Endothelial cell of umbilical vein (primary cell): ENCODE measurements at regions not wholly inside any gene's neighbourhood (a gene's known extent, or its start where the extent isn't known, plus 50 kb on each side); places are given as distances from the start of the nearest gene placed in this dataset.

ENCODE experiments used
- BruUV-seq: library from RNA; stranded (reverse); fragments of 400-500 nt; replicated peaks from 2 replicates; lab custom pipeline; 2021; lab: Mats Ljungman, UMichigan
- CTCF ChIA-PET: fragments of 300-600, 350-600 bp; sonication (Branson Sonifier 250); formaldehyde crosslinking; loops from one replicate; lab custom pipeline; 2021; ENCODE audit warnings: antibody characterized with exemption, inconsistent platforms; lab: Charles Lee
- POLR2A ChIA-PET: fragments of 300-600, 350-600 bp; sonication (Branson Sonifier 250); formaldehyde crosslinking; loops from one replicate; lab custom pipeline; 2021; ENCODE audit warnings: antibody characterized with exemption, inconsistent platforms; lab: Charles Lee
- DNase-seq: peaks from one replicate; pipeline ENCODE4 v3.0.0-alpha.2; 2011; ENCODE audit warnings: low read depth, low spot score
- FAIRE-seq: peaks from 2 replicates; lab custom pipeline; 2011; peaks lifted over from hg19 to GRCh38; lab: Jason Lieb, UNC
- H2AFZ ChIP-seq: 2 replicates; pipeline ENCODE4 v1.6.0; 2012; ENCODE audit warnings: low read depth, low read length, control low read depth, inconsistent platforms
- H3K27ac ChIP-seq: 2 replicates; pipeline ENCODE4 v1.5.1; 2011; ENCODE audit warnings: low read depth, mild to moderate bottlenecking, control low read depth, low read length, moderate library complexity; ENCODE audit not compliant: insufficient read depth
- H3K27me3 ChIP-seq, 2 experiments: 2 replicates each; pipeline versions ENCODE4 v1.6.0 to v1.6.1; 2011; ENCODE audit warnings: low read length in 2 of 2, mixed read lengths in 1 of 2; ENCODE audit not compliant: control insufficient read depth in 2 of 2, insufficient read depth in 2 of 2
- H3K36me3 ChIP-seq, 2 experiments: 2 replicates in 1 of 2; 3 replicates in 1 of 2; pipeline ENCODE4 v1.5.1; 2011; ENCODE audit warnings: low read length in 2 of 2, mild to moderate bottlenecking in 1 of 2, moderate library complexity in 1 of 2; ENCODE audit not compliant: control insufficient read depth in 2 of 2, insufficient read depth in 2 of 2; ENCODE audit errors: extremely low read depth in 1 of 2
- H3K4me1 ChIP-seq: 3 replicates; pipeline ENCODE4 v1.5.1; 2011; ENCODE audit warnings: mild to moderate bottlenecking, low read length; ENCODE audit not compliant: control insufficient read depth, insufficient read depth; ENCODE audit errors: extremely low read depth
- H3K4me2 ChIP-seq: 2 replicates; pipeline ENCODE4 v1.6.1; 2011; ENCODE audit warnings: low read length, control low read depth, mixed read lengths; ENCODE audit not compliant: insufficient read depth
- H3K4me3 ChIP-seq, 3 experiments: fragments of 200-600 bp in 1 of 3; sonication (generic), shearing (Covaris generic) in 1 of 3; replicated peaks in 1 of 3; 2 replicates each; pipeline ENCODE4 v1.5.1; 2011 to 2016; ENCODE audit warnings: control low read depth in 3 of 3, low read length in 3 of 3, mild to moderate bottlenecking in 2 of 3, inconsistent platforms in 1 of 3, low read depth in 1 of 3, moderate library complexity in 1 of 3; ENCODE audit not compliant: insufficient read depth in 1 of 3
- H3K79me2 ChIP-seq: 2 replicates; pipeline ENCODE4 v1.6.0; 2012; ENCODE audit warnings: low read length, inconsistent platforms; ENCODE audit not compliant: control insufficient read depth, insufficient read depth
- H3K9ac ChIP-seq: replicated peaks from 2 replicates; pipeline ENCODE3; 2011; ENCODE audit warnings: low read length, control low read depth; ENCODE audit not compliant: insufficient read depth; ENCODE audit errors: extremely low read depth
- H3K9me1 ChIP-seq: replicated peaks from 3 replicates; pipeline ENCODE4 v1.6.0; 2011; ENCODE audit warnings: mild to moderate bottlenecking, low read length; ENCODE audit not compliant: control insufficient read depth, insufficient read depth; ENCODE audit errors: extremely low read depth
- H3K9me3 ChIP-seq: replicated peaks from 2 replicates; pipeline ENCODE4 v1.5.1; 2012; ENCODE audit warnings: low read length, inconsistent platforms; ENCODE audit not compliant: control insufficient read depth, insufficient read depth
- H4K20me1 ChIP-seq: replicated peaks from 2 replicates; pipeline ENCODE3; 2011; ENCODE audit warnings: mild to moderate bottlenecking, low read length; ENCODE audit not compliant: control insufficient read depth, insufficient read depth; ENCODE audit errors: extremely low read depth
- EZH2 ChIP-seq: IDR thresholded peaks from 2 replicates; pipeline ENCODE4 v1.6.1; 2012; ENCODE audit warnings: borderline replicate concordance, low read depth, mild to moderate bottlenecking, moderate library complexity, low read length, inconsistent platforms; ENCODE audit not compliant: severe bottlenecking
- FOS ChIP-seq: IDR thresholded peaks from 2 replicates; pipeline ENCODE4 v1.6.1; 2011; ENCODE audit warnings: mild to moderate bottlenecking, low read length, moderate library complexity, borderline replicate concordance; ENCODE audit not compliant: insufficient read depth
- GATA2 ChIP-seq: IDR thresholded peaks from 2 replicates; pipeline ENCODE4 v1.7.0; 2011; ENCODE audit warnings: low read depth, mild to moderate bottlenecking, moderate library complexity, mixed read lengths, low read length; ENCODE audit not compliant: insufficient read length, insufficient read depth
- JUN ChIP-seq: IDR thresholded peaks from 2 replicates; pipeline ENCODE4 v1.6.1; 2011; ENCODE audit warnings: borderline replicate concordance, low read depth; ENCODE audit not compliant: insufficient read length, insufficient read depth
- MYC ChIP-seq: IDR thresholded peaks from one replicate; pipeline ENCODE4 v1.6.1; 2011; ENCODE audit warnings: mild to moderate bottlenecking, low read depth, low read length
- POLR2A ChIP-seq: IDR thresholded peaks from 2 replicates; pipeline ENCODE4 v1.6.1; 2012; ENCODE audit warnings: low read depth, mild to moderate bottlenecking, control low read depth, low read length
- POLR2AphosphoS5 ChIP-seq: IDR thresholded peaks from 2 replicates; pipeline ENCODE4 v1.6.1; 2012; ENCODE audit warnings: low read depth, mild to moderate bottlenecking, control low read depth, low read length, moderate library complexity; ENCODE audit not compliant: insufficient read depth
- dilution Hi-C: fragments of 300-500 bp; cut with MboI; formaldehyde crosslinking; loops from one replicate; pipeline ENCODE4 v1.15.0; 2019; ENCODE audit warnings: low sequenced_read_pairs; ENCODE audit not compliant: extremely low pct_ligation_motif_present
- intact Hi-C: fragments of 100-400 bp; cut with micrococcal nuclease; formaldehyde crosslinking; loops from one replicate; pipeline ENCODE4 v1.10.0; 2022
- TF ChIP-seq, protein P1 (sequence below), 2 donors: IDR thresholded peaks; 1 replicate in 1 of 2; 2 replicates in 1 of 2; pipeline ENCODE4 v1.5.1; 2011; ENCODE audit warnings: low read length in 2 of 2, mild to moderate bottlenecking in 2 of 2, moderate library complexity in 2 of 2, control low read depth in 1 of 2, inconsistent platforms in 1 of 2, low read depth in 1 of 2; ENCODE audit not compliant: insufficient read depth in 1 of 2; ENCODE audit errors: extremely low read depth in 1 of 2
- TF ChIP-seq, protein P2 (sequence below): IDR thresholded peaks from 2 replicates; pipeline ENCODE4 v1.6.1; 2011; ENCODE audit not compliant: insufficient read depth, insufficient read length

- DNase-seq (no peak), FAIRE-seq (no peak)
- Histone ChIP-seq H3K36me3 (no peaks in the 10 kb centered on the region), H3K9ac (no peak overlapping the region), H3K27ac (no peak overlapping the region), H3K4me1 (no peaks in the 10 kb centered on the region), H2AFZ (no peak overlapping the region), H3K79me2 (no peaks in the 10 kb centered on the region), H3K27me3 (no peaks in the 10 kb centered on the region), H3K4me2 (no peak overlapping the region), H3K4me3 (no peak overlapping the region), H3K9me1 (no peaks in the 10 kb centered on the region), H3K9me3 (no peaks in the 10 kb centered on the region), H4K20me1 (no peaks in the 10 kb centered on the region)
- TF ChIP-seq EZH2: no peak
- no peak for TF ChIP-seq JUN
- TF ChIP-seq MYC: no peak
- no peak for TF ChIP-seq GATA2
- TF ChIP-seq, protein P1, sequence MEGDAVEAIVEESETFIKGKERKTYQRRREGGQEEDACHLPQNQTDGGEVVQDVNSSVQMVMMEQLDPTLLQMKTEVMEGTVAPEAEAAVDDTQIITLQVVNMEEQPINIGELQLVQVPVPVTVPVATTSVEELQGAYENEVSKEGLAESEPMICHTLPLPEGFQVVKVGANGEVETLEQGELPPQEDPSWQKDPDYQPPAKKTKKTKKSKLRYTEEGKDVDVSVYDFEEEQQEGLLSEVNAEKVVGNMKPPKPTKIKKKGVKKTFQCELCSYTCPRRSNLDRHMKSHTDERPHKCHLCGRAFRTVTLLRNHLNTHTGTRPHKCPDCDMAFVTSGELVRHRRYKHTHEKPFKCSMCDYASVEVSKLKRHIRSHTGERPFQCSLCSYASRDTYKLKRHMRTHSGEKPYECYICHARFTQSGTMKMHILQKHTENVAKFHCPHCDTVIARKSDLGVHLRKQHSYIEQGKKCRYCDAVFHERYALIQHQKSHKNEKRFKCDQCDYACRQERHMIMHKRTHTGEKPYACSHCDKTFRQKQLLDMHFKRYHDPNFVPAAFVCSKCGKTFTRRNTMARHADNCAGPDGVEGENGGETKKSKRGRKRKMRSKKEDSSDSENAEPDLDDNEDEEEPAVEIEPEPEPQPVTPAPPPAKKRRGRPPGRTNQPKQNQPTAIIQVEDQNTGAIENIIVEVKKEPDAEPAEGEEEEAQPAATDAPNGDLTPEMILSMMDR (IDR thresholded peaks at IDR 0.05; ENCODE audit: extremely low read depth in 1 of 2, insufficient read depth in 1 of 2, low read depth in 1 of 2, low read length in 2 of 2): no peak
- no peak for TF ChIP-seq POLR2A
- TF ChIP-seq, protein P2, sequence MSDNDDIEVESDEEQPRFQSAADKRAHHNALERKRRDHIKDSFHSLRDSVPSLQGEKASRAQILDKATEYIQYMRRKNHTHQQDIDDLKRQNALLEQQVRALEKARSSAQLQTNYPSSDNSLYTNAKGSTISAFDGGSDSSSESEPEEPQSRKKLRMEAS: no peak
- no peak for TF ChIP-seq POLR2AphosphoS5
- TF ChIP-seq FOS: no peak
- ChIA-PET POLR2A (no interaction called here), CTCF (interaction anchor here (1.0 kb wide), 1 partner anchor 11 kb away, joined by 3 read pairs; no protein-coding TSS in a partner anchor)
- intact Hi-C loops (no loop called here), dilution Hi-C loops (no loop called here)
- BruUV-seq: no TSS peak
Observed at GRCh38 chr2:145157741-145158591, 638.0 kb upstream of the ZEB2 start.
